ENCODE measurements at regions not wholly inside any gene's neighbourhood (a gene's known extent, or its start where the extent isn't known, plus 50 kb on each side); places are given as distances from the start of the nearest gene placed in this dataset.
A peak's percentile ranks its signal among the peaks of the same experiment; 100 is the strongest.

- H3K27me3 Mint-ChIP-seq (ENCODE audit: low read depth) = peaks cover 6% of the 10 kb centered on the region
These were observed 80.1 kb downstream of the FOXD2 start for GRCh38 chr1:47517946-47518345.

GRCh38 chr1:47519491-47519890 is 81.6 kb downstream of the FOXD2 start:
- DNase-seq (ENCODE audit: low spot score) = no peak

More at GRCh38 chr1:47517946-47518345, 80.1 kb downstream of the FOXD2 start:
- Mint-ChIP-seq H3K4me3 (ENCODE audit: unreplicated experiment) (no peak overlapping the region), H3K4me1 (ENCODE audit: low read depth) (peaks cover 28% of the 10 kb centered on the region), H3K9me3 (ENCODE audit: low read depth) (peaks cover 7% of the 10 kb centered on the region), H3K36me3 (ENCODE audit: low read depth) (peaks cover 3% of the 10 kb centered on the region), H3K27ac (ENCODE audit: unreplicated experiment) (no peak overlapping the region)
- TF ChIP-seq CTCF (IDR thresholded peaks at IDR 0.05) = no peak
- DNase-seq (ENCODE audit: low spot score) = no peak

GRCh38 chr1:47519971-47520370 is 82.1 kb downstream of the FOXD2 start:
- Mint-ChIP-seq H3K36me3 (ENCODE audit: low read depth) (no peaks in the 10 kb centered on the region), H3K4me1 (ENCODE audit: low read depth) (peaks cover 31% of the 10 kb centered on the region), H3K9me3 (ENCODE audit: low read depth) (no peaks in the 10 kb centered on the region), H3K27ac (ENCODE audit: unreplicated experiment) (no peak overlapping the region), H3K27me3 (ENCODE audit: low read depth) (peaks cover 16% of the 10 kb centered on the region), H3K4me3 (ENCODE audit: unreplicated experiment) (no peak overlapping the region)
- DNase-seq (ENCODE audit: low spot score) = no peak
- no peak for TF ChIP-seq CTCF (IDR thresholded peaks at IDR 0.05)

More at GRCh38 chr1:47519491-47519890, 81.6 kb downstream of the FOXD2 start:
- Mint-ChIP-seq H3K4me3 (ENCODE audit: unreplicated experiment) (no peak overlapping the region), H3K36me3 (ENCODE audit: low read depth) (no peaks in the 10 kb centered on the region), H3K4me1 (ENCODE audit: low read depth) (peaks cover 35% of the 10 kb centered on the region), H3K9me3 (ENCODE audit: low read depth) (peaks cover 3% of the 10 kb centered on the region), H3K27me3 (ENCODE audit: low read depth) (peaks cover 11% of the 10 kb centered on the region), H3K27ac (ENCODE audit: unreplicated experiment) (no peak overlapping the region)
- TF ChIP-seq CTCF (IDR thresholded peaks at IDR 0.05) = no peak

DNA sequence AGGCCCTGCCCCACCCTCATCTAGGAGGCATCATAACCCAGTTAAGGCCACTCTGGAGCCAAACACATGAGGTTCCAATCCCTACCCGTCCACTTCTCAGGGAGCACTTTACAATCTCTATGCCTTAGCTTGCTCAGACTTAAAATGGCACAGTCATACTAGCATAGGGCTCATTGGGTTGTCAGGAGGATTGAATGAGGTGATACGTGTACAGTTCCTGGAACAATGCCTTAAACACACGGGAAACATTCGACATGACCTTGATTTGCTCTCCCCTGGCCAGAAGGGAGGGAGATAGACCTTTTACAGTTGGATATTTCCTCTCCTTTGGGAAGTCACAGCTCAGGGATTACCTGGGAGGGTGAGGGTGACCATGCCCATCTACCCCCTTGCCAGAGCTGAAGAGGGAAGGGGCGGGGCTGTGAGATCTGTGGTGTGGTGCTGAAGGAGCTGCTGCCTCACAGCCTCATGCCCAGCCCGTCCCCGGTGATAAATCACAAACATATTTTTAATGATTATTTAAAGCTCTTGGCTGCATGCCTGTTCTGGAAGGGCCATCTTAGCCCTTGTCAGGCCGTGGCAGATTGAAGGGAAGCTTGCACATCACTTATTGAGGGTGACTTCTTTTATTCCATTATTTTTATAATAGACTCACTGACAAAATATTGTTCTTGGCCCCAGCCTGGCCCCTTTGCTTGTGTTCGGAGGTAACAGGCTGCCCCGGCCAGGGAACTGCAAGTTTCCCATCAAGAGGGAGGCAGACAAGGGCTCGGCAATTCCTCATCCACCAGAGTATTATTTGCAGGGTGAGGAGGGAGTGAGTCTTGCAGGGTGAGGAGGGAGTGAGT is 83.4 kb downstream of the FOXD2 start:
- Mint-ChIP-seq H3K4me1 (ENCODE audit: low read depth) (peaks cover 29% of the 10 kb centered on the region), H3K27ac (ENCODE audit: unreplicated experiment) (peak overlapping the region; percentile 82), H3K9me3 (ENCODE audit: low read depth) (no peaks in the 10 kb centered on the region), H3K36me3 (ENCODE audit: low read depth) (no peaks in the 10 kb centered on the region), H3K27me3 (ENCODE audit: low read depth) (peaks cover 25% of the 10 kb centered on the region), H3K4me3 (ENCODE audit: unreplicated experiment) (no peak overlapping the region)
- DNase-seq (ENCODE audit: low spot score) = no peak
- no peak for TF ChIP-seq CTCF (IDR thresholded peaks at IDR 0.05)

DNA sequence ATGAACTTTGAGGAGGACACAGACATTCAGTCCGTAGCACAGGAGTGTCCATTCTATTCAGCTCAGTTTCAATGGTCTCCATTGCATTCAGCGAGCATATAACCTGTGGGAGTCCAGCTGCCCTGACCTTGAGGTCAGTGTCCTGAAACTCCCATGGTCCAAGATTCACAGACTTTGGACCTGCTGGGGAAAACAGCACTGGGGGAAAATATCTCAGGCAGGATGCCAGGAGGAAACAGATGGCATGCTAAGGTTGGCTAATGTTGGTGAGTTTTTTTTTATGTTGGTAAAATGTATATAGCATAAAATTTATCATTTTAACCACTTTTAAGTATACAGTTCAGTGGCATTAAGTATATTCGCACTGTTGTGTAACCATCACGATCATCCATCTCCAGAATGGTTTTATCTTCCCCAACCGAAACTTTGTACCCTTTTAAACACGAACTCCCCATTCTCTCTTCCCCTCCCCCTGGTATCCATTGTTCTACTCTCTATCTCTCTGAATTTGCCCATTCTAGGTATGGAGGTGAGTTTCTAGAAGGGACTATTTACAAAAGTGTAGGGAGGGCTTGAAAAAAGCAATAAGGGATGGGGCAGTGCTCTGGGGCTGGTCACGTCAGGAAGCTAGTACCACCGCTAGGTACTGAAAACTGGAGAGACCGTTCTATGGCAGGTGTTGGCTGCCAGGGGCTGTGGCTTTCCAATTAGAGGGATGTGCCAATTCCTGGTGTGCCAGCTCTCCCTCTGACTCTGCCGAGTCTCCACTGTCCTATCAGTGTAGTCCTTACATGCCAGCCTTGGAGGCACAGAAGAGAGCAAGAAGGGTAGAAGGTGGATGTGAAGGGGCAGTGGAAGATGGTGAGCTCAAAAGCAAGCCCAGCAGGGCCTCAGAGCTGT is 85.3 kb downstream of the FOXD2 start:
- Mint-ChIP-seq H3K36me3 (ENCODE audit: low read depth) (no peaks in the 10 kb centered on the region), H3K4me3 (ENCODE audit: unreplicated experiment) (no peak overlapping the region), H3K27ac (ENCODE audit: unreplicated experiment) (no peak overlapping the region), H3K4me1 (ENCODE audit: low read depth) (peaks cover 29% of the 10 kb centered on the region), H3K9me3 (ENCODE audit: low read depth) (no peaks in the 10 kb centered on the region), H3K27me3 (ENCODE audit: low read depth) (peaks cover 20% of the 10 kb centered on the region)
- no peak for DNase-seq (ENCODE audit: low spot score)
- TF ChIP-seq CTCF (IDR thresholded peaks at IDR 0.05) = no peak

Measured in chondrocyte (in vitro differentiated cells).